Right atrium auricular region (tissue), 2 donors: ENCODE measurements at regions not wholly inside any gene's neighbourhood (a gene's known extent, or its start where the extent isn't known, plus 50 kb on each side); places are given as distances from the start of the nearest gene placed in this dataset.

ENCODE experiments used
- DNase-seq: peaks from one replicate; pipeline ENCODE4 v3.0.0-alpha.2; 2019; ENCODE audit warnings: low spot score
- H3K27ac ChIP-seq, 2 donors: fragments of 200-600 bp; sonication (generic); 1 replicate in 1 of 2; 2 replicates in 1 of 2; pipeline ENCODE4 v1.5.1; 2016 to 2019
- H3K27me3 ChIP-seq, 2 donors: fragments of 200-600 bp; sonication (generic); one replicate each; pipeline versions ENCODE4 v1.5.1 to v1.6.0; 2017 to 2019
- H3K36me3 ChIP-seq: fragments of 200-600 bp; sonication (generic); one replicate; pipeline ENCODE4 v1.5.1; 2016
- H3K4me1 ChIP-seq, 2 donors: fragments of 200-600 bp; sonication (generic); one replicate each; pipeline versions ENCODE4 v1.5.1 to v1.6.0; 2017 to 2019
- H3K4me3 ChIP-seq, 2 donors: fragments of 200-600 bp; sonication (generic); 1 replicate in 1 of 2; 2 replicates in 1 of 2; pipeline ENCODE4 v1.5.1; 2017 to 2019; ENCODE audit warnings: mild to moderate bottlenecking in 1 of 2, moderate library complexity in 1 of 2
- H3K9me3 ChIP-seq, 2 donors: fragments of 200-600 bp; sonication (generic); one replicate each; pipeline ENCODE4 v1.5.1; 2019
- CTCF ChIP-seq, 2 donors: fragments of 200-600 bp; sonication (generic); IDR thresholded peaks; one replicate each; pipeline ENCODE4 v1.5.1; 2019; ENCODE audit warnings: antibody characterized with exemption in 2 of 2

- no peak for DNase-seq
- TF ChIP-seq CTCF (IDR thresholded peaks at IDR 0.05): no peak
- no peak overlapping the region for H3K27ac ChIP-seq
- no peaks in the 10 kb centered on the region for H3K4me1 ChIP-seq
- no peaks in the 10 kb centered on the region for H3K36me3 ChIP-seq
- no peaks in the 10 kb centered on the region for H3K27me3 ChIP-seq
- no peak overlapping the region for H3K4me3 ChIP-seq
- no peaks in the 10 kb centered on the region for H3K9me3 ChIP-seq
Observed at GRCh38 chr1:181985936-181986906, 75.3 kb downstream of the ZNF648 start.

- Histone ChIP-seq H3K9me3 (no peaks in the 10 kb centered on the region), H3K4me3 (no peak overlapping the region), H3K27me3 (no peaks in the 10 kb centered on the region), H3K4me1 (no peaks in the 10 kb centered on the region), H3K27ac (no peak overlapping the region), H3K36me3 (no peaks in the 10 kb centered on the region)
- no peak for TF ChIP-seq CTCF (IDR thresholded peaks at IDR 0.05)
- no peak for DNase-seq
Observed at GRCh38 chr1:181985281-181985680, 76.2 kb downstream of the ZNF648 start.

- no peak for DNase-seq
- Histone ChIP-seq H3K9me3 (no peaks in the 10 kb centered on the region), H3K27ac (no peak overlapping the region), H3K4me1 (no peaks in the 10 kb centered on the region), H3K36me3 (no peaks in the 10 kb centered on the region), H3K4me3 (no peak overlapping the region), H3K27me3 (no peaks in the 10 kb centered on the region)
- no peak for TF ChIP-seq CTCF (IDR thresholded peaks at IDR 0.05)
Observed at GRCh38 chr1:181984006-181984405, 77.5 kb downstream of the ZNF648 start.

GRCh38 chr1:181981821-181982220 lies 79.7 kb downstream of the ZNF648 start:
- Histone ChIP-seq H3K4me1 (no peaks in the 10 kb centered on the region), H3K4me3 (no peak overlapping the region), H3K27ac (no peak overlapping the region), H3K36me3 (no peaks in the 10 kb centered on the region), H3K27me3 (no peaks in the 10 kb centered on the region), H3K9me3 (peaks cover 0 to under 1% of the 10 kb centered on the region in 2 donors)
- no peak for DNase-seq
- no peak for TF ChIP-seq CTCF (IDR thresholded peaks at IDR 0.05)

GRCh38 chr1:181972256-181972655 lies 89.3 kb downstream of the ZNF648 start:
- Histone ChIP-seq H3K4me3 (no peak overlapping the region), H3K27ac (no peak overlapping the region), H3K27me3 (no peaks in the 10 kb centered on the region), H3K36me3 (no peaks in the 10 kb centered on the region), H3K9me3 (peaks cover 0 to 12% of the 10 kb centered on the region in 2 donors), H3K4me1 (no peaks in the 10 kb centered on the region)
- DNase-seq: no peak
- no peak for TF ChIP-seq CTCF (IDR thresholded peaks at IDR 0.05)
